ENCODE measurements at regions not wholly inside any gene's neighbourhood (a gene's known extent, or its start where the extent isn't known, plus 50 kb on each side); places are given as distances from the start of the nearest gene placed in this dataset.

DNA sequence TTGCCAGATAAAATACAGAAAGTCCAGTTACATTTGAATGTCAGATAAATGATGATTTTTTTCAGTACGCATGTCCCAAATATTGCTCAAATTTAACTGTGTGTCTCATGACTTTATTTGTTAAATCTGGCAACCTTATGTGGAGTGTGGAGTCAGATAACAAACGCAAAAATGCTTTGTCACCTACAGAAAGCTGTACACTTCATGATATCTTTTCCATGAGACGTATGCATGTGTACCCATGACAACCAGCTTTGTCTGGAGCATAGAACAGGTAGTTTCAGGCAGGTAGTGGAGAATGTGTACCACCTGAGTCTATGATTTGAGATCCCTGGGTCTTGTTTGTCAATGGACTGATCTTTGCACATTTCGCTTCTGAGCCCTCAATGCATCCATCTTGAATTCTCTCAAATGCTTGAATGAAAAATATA, 105.5 kb upstream of the CPEB4 start:
- DNase-seq (ENCODE audit: low spot score), result no peak

DNA sequence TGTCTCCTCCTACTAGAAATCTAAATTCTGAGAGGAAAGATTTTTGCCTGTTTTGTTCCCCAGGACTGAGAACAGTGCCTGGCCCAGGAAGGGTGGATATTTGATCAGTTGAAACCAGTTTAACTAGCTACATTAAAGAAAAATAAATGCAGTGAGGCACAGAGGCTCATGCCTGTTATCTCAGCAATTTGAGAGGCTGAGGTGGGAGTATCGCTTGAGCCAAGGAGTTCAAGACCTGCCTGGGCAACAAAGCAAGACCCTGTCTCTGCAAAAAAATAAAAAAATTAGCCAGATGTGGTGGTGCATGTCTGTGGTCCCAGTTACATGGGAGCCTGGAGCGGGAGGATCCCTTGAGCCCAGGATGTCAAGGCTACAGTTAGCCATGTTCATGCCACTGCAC, 104.8 kb upstream of the CPEB4 start:
- no peak for DNase-seq (ENCODE audit: low spot score)

DNA sequence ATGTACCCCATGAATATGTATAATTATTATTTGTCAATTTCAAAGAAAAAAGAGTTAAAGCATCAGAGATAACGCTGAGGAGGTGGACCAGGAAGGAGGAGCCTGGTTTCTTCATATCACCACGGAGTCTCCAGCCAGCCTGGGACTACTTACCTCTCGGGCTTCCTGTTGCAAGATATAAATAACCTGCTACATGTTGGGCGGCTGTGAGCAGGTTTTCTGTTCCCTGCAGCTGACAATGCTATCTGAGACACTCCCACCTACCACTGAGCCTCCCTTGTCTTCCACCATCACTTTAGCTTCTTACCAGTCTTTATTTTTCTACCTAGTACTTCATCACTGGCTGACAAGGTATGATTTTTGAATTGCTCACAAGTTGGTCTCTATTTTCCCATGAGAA, 102.7 kb upstream of the CPEB4 start:
- DNase-seq (ENCODE audit: low spot score), result no peak

DNA sequence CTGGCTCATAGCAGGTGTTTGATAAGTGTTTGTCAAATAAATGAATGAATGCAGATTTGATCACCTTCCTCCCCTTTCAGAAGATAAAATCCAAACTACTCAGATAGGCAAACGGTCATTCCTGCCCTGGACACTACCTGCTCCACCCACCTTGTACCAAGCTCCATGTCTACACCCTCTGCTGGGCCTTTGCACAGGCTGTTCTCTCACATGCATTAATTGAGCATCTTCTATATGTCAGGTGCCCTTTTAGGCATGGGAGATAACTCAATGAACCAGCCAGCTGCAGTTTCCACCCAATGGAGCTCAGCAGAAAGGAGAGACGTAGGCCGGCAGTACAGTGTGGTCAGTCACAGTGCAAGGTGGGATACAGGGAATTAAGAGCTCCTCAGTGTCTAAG, 102.3 kb upstream of the CPEB4 start:
- no peak for DNase-seq (ENCODE audit: low spot score)

DNA sequence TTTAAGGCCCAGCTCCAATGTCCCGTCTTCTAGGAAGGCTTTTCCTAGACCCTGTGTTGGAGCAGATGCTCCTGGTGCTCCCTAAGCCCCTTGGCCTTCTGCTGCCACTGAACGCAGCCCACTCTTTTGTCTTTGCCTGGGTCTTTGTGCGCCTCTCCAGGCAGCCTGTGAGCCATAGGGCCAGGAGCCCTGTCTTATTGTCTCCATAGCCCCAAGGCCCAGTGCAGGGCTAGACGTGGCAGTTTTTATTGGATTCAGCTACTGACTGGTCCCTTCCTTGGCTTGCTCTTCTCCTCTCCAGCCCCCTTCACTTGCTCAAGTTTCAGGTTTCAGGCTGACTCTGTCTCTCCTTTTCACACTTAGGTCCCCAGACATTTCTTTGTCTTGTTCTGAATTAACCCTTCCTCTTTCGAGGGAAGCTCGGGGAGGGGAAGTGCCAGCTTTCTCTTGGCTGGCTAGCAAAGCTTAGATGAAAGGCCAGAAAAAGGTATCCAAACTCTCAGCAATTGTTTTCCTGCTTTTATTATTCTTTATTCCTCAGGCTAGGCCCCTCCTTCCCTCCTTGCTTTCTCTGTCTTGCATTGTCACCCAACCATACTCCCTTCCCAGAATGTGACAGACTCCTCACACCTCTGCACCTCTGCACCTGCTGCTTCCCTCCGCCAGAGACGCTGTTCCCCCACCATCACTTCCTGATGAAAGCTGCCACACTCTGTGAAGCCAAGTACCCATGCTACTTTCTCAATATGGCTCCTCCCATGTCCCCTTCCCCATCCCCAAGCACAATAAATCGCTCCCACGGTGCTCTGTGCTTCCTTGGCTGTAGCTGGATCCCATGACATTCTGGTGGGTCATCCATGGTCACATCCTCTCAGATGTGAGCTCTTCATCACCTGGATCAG, 101.6 kb upstream of the CPEB4 start:
- DNase-seq (ENCODE audit: low spot score), result peak; percentile 76

DNA sequence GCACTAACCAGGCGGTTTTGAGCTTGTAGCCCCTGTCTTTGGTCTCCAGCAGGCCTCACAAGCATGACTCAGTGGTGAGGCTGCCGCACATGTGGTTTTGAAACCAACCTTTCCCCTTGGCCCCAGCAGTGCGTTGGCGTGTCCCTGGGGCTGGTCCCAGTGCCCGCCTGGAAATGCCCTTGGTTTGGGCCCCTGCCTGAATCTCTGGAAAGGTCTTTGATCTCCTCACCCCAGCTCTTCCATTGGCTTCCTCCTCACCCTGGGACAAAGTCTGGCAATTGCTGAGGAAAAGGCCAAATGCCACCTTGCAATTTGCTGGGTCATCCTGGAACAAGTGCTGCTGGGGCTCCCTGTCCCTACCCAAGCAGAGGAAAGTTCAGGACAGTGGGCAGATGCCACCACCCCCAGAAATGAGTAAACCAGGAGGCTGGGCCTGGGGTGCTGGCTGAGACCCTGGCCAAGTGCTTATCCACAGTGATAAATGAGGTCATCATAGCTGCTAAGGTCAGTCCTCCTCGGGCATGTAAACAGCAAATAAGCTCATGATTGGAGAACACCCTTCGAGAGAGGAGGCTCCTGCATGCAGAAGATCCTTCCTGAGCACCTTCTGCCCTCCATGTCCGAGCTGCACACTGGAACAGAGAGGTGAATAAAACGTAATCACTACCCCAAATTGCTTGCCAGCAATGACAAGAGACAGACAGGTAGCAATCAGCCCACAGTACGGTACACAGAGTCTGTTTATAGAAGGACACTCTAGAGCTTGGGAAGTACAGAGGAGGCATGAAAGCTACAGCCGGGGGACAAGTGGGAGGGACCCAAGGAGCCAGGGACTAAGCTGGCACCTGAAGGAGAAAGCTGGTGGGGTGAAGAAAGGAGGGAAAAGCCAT, 98.9 kb upstream of the CPEB4 start:
- no peak for DNase-seq (ENCODE audit: low spot score)

DNA sequence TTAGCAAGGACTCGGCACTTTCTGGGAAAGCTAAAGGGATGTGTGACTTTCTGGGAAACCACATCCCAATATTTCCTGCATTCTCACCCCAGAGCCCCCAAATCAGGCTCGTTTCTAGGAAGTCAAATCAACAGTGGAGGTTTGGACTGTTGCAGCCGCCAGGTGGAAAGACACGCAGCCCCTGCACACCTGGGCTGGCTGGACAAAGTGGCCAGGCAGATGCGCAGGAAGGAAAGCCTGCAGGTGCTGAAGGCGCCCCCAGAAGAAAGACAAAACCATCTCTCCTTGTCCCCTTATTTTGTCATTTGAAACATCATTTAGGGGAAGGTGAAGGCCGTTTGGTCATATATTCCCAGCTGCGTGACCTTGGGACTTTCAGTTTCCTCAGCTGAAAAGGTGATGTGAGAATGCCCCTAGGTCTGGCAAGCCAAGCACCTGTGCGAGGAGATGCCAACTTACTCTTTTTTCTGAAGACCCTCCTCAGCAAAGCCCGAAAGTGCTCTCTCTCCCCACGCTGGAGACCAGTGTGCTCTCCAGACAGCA, 97.9 kb upstream of the CPEB4 start:
- no peak for DNase-seq (ENCODE audit: low spot score)

DNA sequence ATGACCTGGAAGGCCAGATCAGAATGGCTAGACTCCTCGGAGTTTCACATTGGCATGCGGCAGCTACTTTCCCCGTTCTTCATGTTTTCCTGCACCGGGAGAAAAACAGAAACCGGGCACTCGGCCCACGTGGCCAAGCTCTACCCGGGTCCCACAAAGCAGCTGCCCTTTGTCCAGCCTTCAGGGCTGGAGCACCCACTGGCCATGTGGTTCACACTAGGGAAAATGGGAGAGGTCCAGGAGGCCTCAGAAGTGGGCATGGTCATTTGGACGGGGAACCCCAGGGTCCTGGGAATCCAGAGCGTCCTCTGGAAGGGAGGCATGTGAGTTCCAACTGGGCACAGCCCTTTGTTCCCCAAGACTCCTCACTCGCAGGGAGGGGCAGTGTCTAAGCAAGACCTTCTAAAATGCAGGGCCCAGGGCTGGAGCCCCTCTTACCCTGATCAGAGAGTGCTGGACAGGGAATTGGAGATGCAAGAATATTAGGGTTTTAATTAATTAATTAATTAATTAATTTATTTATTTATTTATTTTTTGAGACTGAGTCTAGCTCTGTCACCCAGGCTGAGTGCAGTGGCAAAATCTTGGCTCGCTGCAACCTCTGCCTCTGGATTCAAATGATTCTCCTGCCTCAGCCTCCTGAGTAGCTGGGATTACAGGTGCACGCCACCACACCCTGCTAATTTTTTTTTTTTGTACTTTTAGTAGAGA, 97.2 kb upstream of the CPEB4 start:
- no peak for DNase-seq (ENCODE audit: low spot score)

DNA sequence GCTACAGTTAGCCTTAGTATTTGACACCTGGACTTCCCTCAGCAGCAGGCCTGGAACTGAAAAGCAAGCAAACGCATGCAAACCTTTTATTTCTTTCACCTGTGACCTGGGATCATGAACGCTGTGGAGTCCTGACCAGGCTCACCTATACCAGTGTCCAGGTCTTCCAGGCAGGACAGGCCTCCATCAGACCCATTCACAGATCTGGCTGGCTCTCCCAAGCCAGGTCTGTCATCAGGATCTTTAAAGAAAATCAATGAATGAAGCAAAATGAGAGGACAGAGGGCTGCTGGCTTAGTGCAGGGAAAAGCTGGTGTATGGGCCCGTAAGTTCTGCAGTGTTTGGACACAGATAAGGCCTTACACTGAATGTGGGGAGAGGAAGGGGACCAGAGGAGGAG, 96.3 kb upstream of the CPEB4 start:
- no peak for DNase-seq (ENCODE audit: low spot score)

DNA sequence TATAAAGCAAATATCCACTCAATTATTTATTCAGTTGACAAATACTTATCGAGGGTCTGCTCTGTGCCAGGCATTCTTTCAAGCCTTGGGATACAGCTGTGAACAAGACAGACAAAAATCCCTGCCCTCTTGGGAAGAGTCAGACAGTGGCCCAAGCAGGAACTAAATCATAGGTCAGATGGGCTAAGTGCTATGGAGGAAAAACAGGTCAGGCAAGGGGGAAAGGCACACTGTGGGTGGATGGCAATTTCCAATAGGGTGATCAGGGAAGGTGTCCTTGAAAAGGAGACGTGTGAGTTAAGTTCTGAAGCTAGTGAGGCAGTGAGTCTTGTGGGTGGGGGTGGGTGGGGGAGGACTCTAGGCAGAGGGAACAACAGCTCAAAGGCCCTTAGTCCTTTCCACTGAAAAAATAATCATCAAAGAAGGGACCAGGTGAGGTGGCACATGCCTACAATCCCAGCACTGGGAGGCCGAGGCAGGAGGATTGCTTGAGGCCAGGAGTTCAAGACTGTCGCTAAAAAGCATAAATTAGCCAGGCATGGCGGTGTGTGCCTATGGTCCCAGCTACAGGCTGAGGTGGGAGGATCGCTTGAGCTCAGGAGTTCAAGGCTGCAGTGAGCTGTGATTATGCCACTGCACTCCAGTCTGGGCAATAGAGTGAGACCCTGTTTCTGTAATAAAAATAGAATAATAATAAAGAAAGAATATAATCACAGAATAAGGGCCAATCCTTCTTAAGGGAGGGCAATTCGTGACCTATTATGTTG, 95.2 kb upstream of the CPEB4 start:
- DNase-seq (ENCODE audit: low spot score), result no peak

DNA sequence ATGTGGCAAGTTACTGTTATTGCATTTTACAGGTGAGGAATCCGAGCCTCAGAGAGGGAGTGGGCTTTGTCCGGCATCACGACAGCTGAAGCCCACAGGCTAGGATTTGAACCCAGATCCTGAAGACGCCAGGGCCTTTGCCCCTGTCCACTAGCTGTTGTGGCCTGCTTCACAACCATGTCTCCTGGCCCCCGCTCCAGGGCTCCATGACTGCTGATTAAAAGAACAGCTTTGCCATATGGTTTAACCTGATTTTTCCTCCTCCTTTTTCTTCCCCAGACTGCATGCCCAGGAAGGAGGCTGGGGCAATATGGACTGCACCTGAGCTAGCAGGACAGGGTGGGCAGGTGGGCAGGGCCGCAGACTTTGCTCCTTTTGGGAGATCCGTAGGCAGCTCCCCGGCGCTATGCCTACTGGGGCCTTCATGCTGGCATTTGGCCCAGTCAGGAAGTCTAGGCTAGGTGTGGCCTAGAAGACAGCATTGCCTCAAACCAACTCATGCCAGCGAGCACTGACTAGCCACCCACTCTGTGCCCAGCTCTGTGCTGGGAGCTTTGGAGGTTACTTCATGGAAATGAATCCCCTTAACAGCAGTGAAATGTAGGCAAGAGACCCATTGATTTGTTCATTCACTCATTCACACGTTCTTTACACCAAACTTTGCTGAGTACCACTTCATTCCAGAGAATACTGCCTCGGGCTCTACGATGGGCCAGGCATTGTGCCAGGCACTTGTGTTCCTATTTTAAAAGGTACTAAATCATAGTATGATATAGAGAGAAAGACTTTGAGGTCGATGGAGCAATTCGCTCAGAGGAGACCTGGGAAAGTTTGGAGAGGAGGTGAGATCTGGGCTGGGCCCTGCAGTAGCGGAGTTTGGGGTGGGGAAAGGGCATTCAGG, 94.3 kb upstream of the CPEB4 start:
- DNase-seq (ENCODE audit: low spot score), result no peak

DNA sequence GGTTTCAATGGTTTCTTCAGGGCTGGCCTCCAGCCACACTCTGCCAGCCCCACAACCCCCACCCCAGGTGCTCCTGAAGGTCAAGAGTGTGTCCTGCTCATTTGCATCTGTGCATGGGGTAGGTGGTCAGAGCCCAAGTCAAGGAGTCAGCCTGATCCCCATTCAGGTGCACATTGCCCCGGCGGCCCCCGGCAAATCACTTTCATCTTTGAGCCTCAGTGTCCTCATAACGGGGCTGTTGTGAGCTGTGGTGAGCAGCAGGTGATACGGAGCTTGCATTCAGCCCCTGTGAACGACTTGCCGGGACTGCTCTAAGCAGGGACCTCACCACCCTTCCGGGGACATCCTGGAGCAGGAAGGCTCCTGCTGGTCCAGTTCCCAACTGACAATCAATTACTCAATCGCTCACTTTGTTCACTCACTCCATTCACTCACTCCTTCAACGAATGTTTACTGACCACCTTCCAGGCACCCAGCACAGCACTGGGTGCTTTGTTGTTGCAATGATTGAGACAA, 93.2 kb upstream of the CPEB4 start:
- DNase-seq (ENCODE audit: low spot score), result no peak

DNA sequence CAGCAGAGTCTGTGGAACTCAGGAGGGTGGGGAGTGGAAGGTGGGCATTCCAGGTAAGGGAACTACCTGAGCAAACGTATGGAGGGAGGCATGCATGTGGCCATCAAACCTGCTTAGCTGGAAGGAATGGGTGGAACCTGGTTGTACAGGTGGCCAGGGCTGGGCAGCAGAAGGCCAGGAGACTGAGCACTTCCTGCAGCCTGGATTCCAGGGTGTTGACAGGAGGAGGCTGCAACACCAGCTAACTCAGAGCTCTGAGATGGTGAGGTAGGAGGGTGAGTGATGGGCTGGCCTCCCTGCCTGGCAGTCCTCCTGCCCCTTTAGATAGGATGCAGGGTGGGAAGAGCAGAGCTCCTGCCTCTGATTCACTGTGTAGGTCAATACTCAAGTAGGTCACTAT, 92.5 kb upstream of the CPEB4 start:
- no peak for DNase-seq (ENCODE audit: low spot score)

DNA sequence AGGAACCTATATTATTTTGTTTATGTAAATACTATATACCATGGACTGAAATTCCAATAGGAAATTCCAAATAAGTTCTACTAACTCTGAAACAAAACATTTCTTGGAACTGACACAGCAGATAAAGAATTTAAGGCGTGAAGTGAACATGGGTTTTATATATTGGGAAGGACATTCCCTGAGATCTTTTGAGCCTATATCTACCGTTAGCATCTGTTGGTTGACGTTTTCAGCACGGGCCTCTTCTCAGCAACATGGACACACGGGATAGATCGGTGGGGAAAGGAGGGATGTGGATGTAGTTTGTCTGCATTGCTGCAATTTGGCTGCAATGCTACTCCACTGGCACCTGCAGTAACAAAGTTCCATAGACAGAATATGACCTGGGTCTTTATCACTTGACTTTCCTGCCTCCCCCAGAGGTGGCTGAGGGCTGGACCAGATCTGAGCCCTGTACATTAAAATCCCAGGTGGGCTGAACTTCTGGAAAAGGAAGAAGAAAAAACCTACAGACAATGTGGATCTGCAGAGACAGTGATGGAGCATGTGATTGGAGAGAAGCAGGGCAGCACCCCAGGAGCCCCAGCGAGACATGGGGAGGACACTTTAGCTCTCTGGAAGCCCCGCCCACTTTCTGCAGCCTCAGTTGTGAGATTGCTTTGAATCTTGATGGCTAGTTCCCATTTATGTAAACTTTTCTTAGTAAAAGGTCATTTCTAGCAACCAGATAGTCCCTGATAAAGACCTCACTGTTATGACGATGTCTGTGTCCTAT, 91.2 kb upstream of the CPEB4 start:
- DNase-seq (ENCODE audit: low spot score), result no peak

DNA sequence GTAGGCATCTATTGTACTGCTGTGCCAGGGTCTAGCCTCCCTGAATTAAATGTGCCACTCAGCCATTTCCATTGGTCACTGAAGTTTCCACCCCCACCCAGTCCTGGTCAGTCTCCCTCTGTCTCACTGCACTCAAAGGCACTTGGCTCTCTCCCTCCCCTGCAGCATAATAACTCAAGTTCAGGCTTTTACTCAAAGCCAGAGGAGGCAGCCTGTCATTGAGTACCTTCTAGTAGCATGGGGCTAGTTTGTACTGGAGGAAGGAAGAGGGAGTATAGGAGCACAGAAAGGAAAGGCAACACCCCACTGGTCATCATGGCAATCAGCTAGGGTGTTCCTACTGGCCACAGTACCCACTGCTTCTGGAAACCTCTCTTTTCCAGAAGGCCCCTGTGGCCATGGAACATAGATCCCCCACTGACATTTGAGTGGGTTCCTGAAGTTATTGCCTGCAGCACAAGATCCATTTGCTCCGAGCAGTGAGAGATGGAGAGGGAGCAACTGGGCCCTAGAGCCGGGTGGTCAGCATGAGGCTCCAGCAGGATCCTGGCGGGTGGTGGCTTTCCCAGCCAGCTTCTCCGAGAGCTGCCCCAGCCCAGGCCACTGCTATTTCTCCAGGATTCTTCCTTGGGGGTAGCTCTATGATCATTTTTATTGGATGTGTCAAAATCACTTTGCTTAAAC, 89.9 kb upstream of the CPEB4 start:
- DNase-seq (ENCODE audit: low spot score), result no peak

DNA sequence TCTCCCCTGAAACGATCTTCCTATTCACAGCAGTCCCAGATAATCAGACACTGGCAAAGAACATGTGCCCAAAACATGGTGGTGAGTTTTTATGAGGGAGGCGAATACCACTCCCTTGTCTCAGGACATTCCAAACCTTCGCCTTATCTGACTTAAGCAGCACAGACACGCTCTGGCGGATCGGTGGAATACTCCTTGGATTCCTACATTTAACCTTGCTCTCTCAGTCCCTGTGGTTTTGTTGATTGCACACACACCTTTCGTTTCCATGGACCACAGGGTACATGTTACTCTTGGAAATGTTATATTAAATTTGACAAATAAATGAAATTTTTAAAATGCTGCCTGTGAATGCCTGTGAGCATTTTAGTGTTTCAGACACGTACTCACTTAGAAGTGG, 87.8 kb upstream of the CPEB4 start:
- DNase-seq (ENCODE audit: low spot score), result no peak

DNA sequence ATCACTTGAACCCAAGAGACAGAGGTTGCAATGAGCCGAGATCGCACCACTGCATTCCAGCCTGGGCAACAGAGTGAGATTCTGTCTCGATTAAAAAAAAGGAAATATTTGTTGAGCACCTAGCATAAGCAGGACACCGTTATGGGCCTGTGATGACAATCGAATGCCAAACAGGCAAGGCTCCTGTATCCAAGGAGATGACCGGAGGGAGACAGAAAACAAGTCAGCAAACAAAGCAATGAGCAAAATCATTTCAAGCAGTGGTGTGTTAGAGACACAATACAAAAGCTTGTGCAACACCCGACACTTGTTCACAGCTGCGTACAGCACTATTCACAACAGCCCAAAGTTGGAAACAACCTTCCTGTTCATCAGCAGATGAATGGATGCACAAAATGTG, 87.1 kb upstream of the CPEB4 start:
- no peak for DNase-seq (ENCODE audit: low spot score)

DNA sequence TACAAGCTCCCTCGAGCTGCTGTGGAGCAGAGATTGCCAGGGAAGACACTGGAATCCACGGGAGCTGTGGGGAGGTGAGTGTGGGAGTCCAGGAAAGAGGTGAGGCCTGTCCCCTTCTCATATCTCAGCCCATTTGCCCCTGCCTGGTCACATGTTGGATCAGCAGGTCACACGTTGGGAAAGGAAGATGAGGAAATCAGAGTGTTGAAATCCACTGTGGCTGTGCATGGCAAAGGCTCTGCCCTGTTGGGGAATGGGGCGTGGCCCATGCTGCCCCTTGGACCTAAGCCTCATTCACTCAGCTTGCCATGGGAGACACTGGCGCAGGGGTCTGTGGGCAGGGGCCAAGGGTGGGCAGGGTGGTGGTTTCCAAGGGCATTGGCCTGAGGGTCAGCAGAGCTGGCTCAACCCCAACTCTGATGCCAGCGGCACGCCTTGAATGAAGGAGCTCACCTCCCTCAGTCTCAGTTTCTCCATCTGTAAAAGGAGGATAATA, 85.4 kb upstream of the CPEB4 start:
- DNase-seq (ENCODE audit: low spot score), result no peak

DNA sequence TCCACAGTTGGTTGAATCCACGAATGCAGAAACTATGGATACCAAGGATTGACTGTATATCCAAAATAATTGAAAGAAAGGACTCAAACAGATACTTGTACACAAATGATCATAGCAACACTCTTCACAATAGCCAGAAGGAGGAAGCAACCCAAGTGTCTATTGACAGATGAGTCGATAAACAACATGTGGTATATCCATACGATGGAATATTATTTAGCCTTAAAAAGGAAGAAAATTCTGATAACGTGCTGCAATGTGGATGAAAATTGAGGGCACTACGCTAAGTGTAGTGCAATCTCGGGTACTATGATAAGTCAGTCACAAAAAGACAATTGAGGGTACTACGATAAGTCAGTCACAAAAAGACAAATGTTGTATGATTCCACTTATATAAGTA, 83.6 kb upstream of the CPEB4 start:
- DNase-seq (ENCODE audit: low spot score), result no peak

All from germinal center (tissue), 1 donor.